Mesothelial cell of epicardium (in vitro differentiated cells): ENCODE measurements at regions not wholly inside any gene's neighbourhood (a gene's known extent, or its start where the extent isn't known, plus 50 kb on each side); places are given as distances from the start of the nearest gene placed in this dataset.

Experiments
- DNase-seq, 2 experiments: peaks; one replicate each; pipeline ENCODE4 v3.0.0; 2021; ENCODE audit warnings: low spot score in 2 of 2; ENCODE audit not compliant: unreplicated experiment in 2 of 2
- H3K27ac Mint-ChIP-seq: 2 replicates; pipeline ENCODE4 v1.8.0; 2021; ENCODE audit warnings: mixed read lengths
- H3K27me3 Mint-ChIP-seq: 2 replicates; pipeline ENCODE4 v1.8.0; 2021; ENCODE audit warnings: low read depth, mixed read lengths
- H3K36me3 Mint-ChIP-seq: 2 replicates; pipeline ENCODE4 v1.8.0; 2021; ENCODE audit warnings: mixed read lengths
- H3K4me1 Mint-ChIP-seq: 2 replicates; pipeline ENCODE4 v1.8.0; 2021; ENCODE audit warnings: mixed read lengths
- H3K4me3 Mint-ChIP-seq: 2 replicates; pipeline ENCODE4 v1.8.0; 2021; ENCODE audit warnings: mild to moderate bottlenecking, moderate library complexity, mixed read lengths
- H3K9me3 Mint-ChIP-seq: 2 replicates; pipeline ENCODE4 v1.8.0; 2021; ENCODE audit warnings: mixed read lengths
- CTCF ChIP-seq: fragments of 200-600 bp; sonication (generic); IDR thresholded peaks from one replicate; pipeline ENCODE4 v1.5.0; 2021; ENCODE audit warnings: antibody characterized with exemption; ENCODE audit not compliant: unreplicated experiment

GRCh38 chr22:48697223-48697622 is 1130.5 kb downstream of the BRD1 start:
- TF ChIP-seq CTCF = no peak
- no peak for DNase-seq
- Mint-ChIP-seq H3K27ac (no peak overlapping the region), H3K4me3 (no peak overlapping the region), H3K36me3 (no peaks in the 10 kb centered on the region), H3K9me3 (no peaks in the 10 kb centered on the region), H3K27me3 (no peaks in the 10 kb centered on the region), H3K4me1 (no peaks in the 10 kb centered on the region)

DNA sequence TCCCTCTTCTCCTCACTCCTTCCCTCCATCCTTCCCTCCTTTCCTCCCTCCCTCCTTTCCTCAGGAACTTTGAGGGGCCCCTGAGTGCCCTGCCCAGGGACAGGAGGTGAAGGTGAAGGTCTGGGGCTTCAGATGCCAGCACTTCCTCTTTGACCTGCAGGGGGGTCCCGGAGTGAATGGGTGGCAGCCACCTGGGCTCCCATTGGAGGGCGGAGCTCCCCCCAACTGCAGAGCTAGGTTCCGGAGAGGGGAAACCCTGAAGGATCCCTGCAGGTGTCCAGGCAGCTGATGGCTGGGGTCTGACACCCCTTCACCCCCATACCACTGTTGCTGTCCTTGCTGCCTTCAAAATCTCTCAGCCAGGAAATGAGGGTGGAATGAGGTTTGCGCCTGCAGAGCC is 1131.3 kb downstream of the BRD1 start:
- no peak for TF ChIP-seq CTCF
- Mint-ChIP-seq H3K27ac (no peak overlapping the region), H3K4me1 (no peaks in the 10 kb centered on the region), H3K9me3 (no peaks in the 10 kb centered on the region), H3K27me3 (no peaks in the 10 kb centered on the region), H3K4me3 (no peak overlapping the region), H3K36me3 (no peaks in the 10 kb centered on the region)
- DNase-seq = no peak

DNA sequence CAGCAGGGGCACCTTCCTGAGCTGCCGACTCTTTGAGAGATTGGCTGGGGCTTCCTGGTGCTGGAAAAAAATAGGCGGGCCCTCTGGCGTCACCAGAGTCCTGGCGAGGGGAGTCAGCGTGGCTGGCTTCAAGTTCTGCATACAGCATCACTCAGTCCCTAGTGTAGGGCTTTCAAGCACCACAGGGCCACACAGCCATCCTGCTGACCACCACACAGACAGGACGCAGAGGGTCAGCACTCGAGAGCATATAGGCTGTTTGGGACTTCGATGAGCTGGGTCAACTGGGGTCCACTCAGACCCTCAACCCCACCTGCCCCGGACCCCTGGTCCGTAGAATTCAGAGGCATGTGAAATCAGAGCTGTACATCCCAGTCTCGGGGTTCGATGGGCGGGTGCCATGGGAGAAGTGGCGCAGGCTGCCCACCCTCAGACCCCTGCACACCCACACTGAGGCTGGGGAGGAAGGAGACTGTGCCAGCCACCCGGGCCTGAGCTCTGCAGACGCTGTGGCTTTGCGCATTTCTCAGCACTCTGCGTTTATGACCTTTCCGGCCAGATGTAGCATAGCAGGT is 1131.9 kb downstream of the BRD1 start:
- H3K9me3 Mint-ChIP-seq = no peaks in the 10 kb centered on the region
- H3K36me3 Mint-ChIP-seq = no peaks in the 10 kb centered on the region
- H3K27me3 Mint-ChIP-seq = no peaks in the 10 kb centered on the region
- no peaks in the 10 kb centered on the region for H3K4me1 Mint-ChIP-seq
- H3K27ac Mint-ChIP-seq = no peak overlapping the region
- no peak for DNase-seq
- no peak for TF ChIP-seq CTCF
- no peak overlapping the region for H3K4me3 Mint-ChIP-seq

DNA sequence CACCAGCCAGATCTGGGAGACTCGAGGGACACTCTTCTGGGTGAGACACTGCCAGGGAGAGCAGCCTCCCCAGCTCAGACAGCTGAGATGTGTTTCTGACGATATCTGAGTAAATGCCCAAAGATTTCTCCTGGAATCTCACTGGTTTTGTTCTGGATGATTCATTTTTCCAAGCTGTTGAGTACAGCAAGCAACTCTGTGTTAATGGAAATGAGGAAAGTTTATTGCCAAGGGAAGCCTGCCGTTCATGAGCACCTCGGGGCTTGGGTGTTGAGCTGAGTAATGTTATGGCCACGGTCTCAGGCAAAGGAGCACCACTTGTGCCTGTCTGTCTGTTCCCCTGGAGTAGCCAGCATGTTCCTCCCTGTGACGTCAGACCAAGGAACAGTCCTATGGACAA is 1132.4 kb downstream of the BRD1 start:
- TF ChIP-seq CTCF = no peak
- H3K27me3 Mint-ChIP-seq = no peaks in the 10 kb centered on the region
- DNase-seq = no peak
- no peak overlapping the region for H3K4me3 Mint-ChIP-seq
- H3K27ac Mint-ChIP-seq = no peak overlapping the region
- no peaks in the 10 kb centered on the region for H3K4me1 Mint-ChIP-seq
- no peaks in the 10 kb centered on the region for H3K9me3 Mint-ChIP-seq
- H3K36me3 Mint-ChIP-seq = no peaks in the 10 kb centered on the region

- no peak overlapping the region for H3K4me3 Mint-ChIP-seq
- no peaks in the 10 kb centered on the region for H3K9me3 Mint-ChIP-seq
Observed at GRCh38 chr22:48694296-48694883, 1133.3 kb downstream of the BRD1 start.

More at GRCh38 chr22:48694296-48694883, 1133.3 kb downstream of the BRD1 start:
- no peak for DNase-seq
- Mint-ChIP-seq H3K36me3 (no peaks in the 10 kb centered on the region), H3K27ac (no peak overlapping the region), H3K4me1 (no peaks in the 10 kb centered on the region), H3K27me3 (no peaks in the 10 kb centered on the region)
- no peak for TF ChIP-seq CTCF
